HG03175 (cell line): ENCODE measurements at regions not wholly inside any gene's neighbourhood (a gene's known extent, or its start where the extent isn't known, plus 50 kb on each side); places are given as distances from the start of the nearest gene placed in this dataset.

ENCODE experiments used
- ATAC-seq: cut with Tn5 transposase; IDR thresholded peaks from one replicate; pipeline ENCODE4 v1.9.1; 2021; ENCODE audit warnings: mild to moderate bottlenecking, moderate library complexity; ENCODE audit not compliant: unreplicated experiment

DNA sequence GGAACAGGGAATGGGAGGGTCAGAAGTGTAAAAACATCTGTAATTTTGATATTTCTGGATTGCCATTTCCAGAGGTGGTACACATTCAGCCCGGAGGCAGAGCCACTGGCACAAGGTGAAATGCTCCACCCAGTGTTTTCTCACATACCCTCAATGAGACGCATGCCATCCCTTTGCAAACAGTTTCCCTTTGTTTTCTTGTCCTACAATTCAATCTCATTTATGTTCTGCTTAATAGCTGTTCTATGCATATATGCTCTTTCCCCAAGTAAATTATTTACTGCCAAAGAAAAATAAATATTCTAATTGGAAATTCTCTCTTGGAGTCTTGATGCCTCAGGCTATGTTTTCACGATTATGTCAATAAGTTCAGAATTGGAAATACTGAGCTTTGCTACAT is 369.7 kb upstream of the AKR1E2 start:
- ATAC-seq = no peak

DNA sequence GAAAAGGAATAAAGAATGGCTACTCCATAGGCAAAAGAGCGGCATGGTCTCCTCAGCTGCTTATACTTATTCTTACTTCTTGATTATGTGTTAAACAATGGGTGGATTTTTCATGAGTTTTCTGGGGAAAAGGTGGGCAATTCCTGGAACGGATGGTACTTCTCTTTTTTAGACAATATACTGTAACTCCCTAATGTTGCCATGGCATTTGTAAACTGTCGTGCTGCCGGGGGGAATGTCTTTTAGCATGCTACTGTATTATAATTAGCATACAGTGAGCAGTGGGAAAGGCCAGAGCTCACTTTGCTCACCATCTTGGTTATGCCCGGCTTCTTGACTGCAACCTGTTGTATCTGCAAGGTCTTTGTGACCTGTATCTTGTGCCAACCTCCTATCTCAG is 372.1 kb upstream of the AKR1E2 start:
- no peak for ATAC-seq

DNA sequence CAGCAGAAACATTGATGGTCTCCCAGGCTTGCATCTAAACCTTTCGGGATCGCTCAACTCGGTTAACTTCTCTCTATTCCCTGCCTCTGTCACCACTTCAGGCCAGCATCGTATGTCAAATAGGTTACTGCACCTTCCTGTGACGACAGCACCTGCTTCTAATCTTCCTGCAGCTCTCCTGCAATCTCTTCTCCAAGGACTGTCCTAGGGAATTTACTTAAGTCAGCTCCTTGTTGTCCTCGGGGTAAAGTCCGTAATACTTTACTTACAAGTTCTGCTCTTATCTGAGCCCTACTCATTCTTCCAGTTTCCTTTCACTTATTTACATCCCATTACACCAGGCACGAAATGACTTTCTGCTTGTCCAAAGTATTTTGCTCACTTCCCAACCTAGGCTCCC is 372.7 kb upstream of the AKR1E2 start:
- ATAC-seq = no peak

DNA sequence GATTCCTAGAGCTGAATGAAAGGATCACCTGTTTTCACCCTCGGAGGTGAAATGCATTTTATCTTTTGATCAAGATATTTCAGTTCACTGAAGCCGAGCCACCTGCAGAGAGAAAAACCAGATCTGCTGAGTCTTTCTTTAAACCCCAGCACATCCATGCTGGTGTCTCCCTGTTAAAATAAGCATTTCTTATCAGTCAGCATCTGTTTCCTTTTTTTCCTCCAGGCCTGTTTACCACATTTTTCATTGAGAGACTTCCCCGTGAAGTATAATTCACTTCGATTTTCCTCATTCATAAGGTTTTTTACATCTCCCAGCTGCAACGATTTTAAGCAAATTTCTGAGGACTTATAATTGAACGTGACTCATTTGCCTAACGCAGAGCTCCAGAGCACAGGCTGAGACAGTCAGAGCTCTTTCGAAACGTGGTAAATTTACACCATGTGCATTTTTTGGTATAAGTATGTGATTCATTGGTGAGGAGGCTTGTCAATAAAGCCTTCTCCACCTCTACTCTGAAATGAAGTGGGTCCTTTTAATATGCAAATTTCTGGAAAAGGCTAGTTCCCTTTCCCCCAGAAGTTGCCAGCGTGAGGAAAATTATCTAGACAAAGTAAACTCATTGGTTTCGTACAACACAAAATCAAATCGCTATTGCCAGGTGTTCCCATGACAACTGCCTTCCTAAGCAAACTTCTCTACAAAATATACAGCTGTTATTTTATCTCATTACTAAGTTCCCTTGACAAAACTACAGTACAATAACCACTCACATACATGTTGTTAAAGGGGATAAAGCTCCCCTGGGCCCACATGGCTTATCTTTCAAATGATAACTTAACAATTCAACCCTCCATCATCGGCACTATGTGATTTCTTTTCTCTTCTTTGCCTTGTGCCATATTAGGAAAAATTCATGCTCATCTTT is 374.8 kb upstream of the AKR1E2 start:
- ATAC-seq = no peak

DNA sequence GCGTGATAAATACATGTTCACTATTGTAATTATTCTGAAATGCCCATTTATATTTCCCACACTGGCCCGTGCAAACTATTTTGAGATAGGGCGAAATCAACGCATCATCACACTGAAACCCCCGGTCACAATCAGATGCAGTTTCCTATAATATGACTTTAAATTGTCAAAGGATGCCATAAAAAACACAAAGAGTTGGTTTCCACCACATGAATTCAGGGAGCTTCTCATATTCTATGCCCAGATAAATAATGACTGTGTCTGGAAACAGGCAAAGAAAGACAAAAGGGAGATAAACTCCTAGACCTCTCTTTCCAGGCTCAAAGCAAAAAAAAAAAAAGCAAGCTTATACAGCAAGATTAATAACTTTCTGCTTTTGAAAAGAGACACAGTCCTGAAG is 375.8 kb upstream of the AKR1E2 start:
- no peak for ATAC-seq

DNA sequence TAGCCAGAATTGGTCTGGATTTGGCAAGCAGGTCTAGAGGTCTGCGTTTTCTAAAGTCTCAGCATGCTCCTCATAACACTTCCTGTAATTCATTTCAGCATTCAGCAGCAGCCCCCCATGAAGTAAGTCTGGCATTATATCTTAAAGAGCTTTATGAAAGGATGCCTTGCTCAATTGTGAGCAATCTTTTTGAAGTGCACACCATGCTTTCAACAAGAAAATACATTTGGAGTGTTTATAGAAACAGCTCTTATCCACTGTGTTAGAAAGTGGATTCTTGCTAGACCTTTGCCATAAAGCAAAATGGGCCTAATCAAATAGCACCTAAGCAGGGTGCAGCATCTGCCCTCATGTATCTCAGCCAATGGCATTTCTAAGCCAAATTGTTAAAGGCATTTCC is 378.0 kb upstream of the AKR1E2 start:
- ATAC-seq = no peak

DNA sequence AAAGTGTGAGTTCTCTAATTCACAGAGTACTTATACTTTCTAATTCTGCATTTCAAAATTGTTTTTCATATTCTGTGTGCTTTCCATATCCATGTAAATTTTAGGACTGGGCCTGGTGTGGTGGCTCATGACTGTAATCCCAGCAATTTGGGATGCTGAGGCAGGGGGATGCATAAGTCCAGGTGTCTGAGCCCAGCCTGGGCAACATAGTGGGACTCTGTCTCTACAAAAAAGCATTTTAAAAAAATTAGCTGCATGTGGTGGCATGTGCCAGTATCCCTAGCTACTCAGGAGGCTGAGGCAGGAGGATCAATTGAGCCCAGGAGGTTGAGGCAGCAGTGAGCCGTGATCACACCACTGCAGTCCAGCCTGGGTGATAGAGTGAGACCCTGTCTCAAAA is 382.6 kb upstream of the AKR1E2 start:
- ATAC-seq = no peak

DNA sequence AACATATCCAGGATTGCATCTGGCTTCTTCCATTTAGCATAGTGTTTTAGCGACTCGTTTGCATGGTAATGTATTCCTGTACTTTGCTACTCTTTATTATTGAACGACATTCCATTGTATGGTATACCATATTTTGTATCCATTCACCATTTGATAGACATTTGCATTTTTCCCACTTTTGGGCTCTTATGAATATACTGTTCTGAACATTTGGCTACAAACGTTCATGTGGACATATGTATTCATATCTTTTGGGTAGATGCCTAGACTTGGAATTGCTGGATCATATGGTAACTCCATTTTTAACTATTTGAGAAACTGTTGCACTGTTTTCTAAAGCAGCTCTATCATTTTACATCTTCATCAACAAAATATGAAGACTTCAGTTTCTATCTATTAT is 383.7 kb upstream of the AKR1E2 start:
- no peak for ATAC-seq

DNA sequence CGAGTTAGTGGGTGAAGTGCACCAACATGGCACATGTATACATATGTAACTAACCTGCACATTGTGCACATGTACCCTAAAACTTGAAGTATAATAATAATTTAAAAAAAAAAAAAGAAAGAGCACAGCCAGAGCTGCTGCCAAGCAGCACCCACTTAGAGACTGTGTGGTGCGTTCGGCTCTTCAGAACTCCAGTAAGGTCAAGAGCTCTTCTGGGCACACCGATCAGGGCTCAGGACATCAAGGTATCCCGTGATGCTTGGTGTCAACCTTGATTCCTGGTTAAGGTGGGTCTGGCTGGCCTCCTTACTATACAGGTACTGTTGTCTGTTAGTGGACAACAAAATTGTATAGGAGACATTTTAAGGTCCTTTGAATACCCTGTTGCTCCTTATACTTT is 385.7 kb upstream of the AKR1E2 start:
- no peak for ATAC-seq

DNA sequence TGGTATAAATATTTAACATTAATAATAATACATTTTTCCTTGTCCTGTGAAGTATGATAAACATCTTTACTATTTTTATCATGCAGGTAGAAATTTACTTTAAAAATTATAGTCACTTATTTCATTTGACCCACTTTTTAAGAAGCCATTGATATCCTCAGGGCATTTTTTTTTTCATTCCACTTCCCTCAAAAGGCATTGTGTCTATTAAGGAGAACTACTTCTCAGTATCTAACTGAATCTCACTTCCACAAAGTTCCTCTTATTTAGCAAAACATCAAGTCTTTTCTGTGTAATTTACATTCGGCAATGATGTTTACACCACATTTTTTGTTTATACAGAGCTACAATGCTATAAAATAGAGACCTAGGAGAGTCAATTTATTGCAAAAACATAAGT is 388.2 kb upstream of the AKR1E2 start:
- ATAC-seq = no peak

DNA sequence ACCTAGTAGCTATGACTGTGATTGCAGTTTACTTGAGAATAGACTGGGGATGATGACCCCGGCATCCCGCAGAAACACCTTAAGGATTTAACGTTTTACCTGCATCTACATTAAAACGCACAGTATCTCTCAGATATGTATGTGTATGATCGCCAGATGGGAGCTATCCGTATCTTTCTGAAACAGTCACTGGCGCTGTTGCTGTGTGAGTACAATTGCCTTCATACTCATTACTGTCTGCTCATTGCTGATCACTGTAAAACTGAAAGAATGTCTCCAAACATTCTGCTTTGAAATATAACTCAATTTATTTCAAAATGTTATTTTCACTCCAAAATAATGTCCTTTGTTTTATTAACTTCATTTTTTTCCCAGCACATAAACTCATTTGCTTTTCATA is 388.9 kb upstream of the AKR1E2 start:
- ATAC-seq = no peak

DNA sequence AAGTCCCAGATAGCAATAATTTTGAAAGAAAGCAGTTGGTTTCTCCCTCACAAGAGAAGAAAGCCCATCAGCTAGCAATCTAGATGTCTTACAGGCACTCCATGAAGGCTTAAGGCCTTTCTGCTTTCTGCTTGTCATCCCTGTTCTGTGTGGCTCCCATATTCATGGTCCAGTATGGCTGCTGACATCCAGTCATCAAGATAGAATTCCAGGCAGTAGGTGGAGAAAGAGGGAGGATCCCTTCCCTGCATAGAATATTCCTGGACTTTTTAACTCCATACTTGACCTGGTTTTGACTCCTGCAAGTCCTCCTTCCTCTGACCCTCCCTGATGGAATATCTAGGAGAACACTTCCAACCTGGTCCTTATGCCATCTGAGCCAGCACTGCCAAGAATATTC is 389.9 kb upstream of the AKR1E2 start:
- ATAC-seq = no peak

DNA sequence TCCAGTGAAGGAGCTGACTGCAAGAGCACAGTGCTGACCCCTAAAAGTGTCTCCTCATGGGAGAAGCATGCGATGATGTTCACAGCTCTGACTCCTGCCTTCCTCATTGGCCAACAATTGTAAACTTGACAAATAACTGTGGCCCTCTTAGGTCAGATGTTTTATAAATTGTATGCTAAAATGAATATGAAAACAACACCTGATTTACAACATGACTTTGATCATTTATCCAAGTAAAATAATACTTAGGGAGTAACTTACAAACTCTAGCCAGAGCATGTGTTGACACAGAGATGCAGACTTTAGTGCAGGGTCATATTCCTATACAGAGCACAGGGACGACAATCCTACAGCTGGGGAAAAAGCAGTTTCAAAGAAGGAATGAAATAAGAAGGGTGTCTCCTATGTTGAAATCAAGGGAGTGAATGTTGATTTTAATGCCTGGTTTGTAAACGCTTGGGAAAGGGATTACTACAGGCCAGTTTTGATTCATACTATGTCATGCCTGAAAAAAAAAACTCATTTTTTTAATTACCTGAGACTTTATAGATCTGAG is 391.4 kb upstream of the AKR1E2 start:
- ATAC-seq = no peak

DNA sequence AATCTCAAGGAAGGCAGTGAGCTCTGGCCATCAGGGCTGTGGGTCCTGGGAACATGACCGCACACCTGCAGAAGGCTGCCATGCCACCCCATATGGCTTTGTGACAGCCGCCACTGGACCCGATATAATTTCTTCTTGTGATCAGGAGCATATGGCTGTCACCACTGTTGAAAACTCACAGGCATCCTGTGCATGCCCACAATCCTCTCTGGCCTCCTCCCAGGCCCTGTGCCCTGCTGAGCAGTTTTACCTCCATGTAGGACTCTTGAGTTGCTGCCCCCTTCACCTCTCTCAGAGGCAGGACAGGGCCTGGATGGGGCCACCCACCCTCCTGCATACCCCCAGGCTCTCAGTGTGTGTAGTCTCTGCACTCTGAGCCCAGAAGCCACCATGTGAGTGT is 391.9 kb upstream of the AKR1E2 start:
- ATAC-seq = no peak

DNA sequence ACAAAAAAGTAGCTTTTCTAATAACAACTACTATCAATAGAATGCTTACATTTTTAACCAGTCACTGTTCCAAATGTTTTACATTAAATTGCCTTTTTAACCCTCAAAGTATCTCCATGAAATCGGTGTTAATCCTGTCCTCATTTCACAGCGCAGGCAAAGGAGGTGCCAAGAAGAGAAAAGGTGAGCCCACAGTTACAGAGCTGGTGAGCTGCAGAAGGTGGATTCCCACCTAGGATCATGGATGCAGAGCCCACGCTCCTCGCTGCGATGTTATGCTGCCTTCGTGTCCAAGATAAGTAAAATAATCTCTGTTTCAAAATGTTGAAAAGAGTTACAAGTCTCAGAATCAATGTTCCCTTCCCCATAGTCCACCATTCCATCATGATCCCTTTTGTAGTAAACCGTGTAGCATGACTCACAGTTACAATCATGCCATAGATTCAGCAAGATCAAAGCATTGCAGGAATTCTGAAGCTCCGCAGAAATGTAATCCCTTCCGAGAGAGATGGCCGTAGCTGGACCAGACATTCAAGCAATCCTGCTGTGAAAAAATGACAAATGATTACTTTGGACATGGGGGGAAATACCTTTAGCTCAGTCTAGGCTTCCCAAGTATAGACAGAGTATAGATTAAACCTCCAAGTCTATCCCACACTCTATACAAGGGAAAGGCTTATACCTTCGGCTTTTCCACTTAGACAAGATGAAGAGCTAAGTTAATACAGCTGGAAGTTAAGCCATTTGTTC is 394.7 kb upstream of the AKR1E2 start:
- no peak for ATAC-seq

DNA sequence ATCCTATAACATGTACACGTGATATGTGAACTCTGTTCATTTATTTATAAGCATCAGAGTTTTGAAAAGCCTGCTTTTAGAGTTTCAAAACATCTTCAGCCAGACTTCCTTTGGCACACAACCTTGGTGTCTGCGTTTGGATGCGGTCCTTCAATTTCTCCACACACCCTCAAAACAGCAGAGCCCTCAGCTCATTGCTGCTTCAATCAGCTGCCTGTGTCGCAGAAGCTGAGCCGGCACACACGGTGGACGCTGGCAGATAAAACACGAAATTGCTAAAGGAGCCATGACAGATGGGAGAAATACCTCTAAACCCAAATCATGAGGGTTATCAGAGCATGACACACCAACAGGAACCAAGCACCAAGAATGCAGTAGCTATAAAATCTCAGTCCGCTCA is 396.4 kb upstream of the AKR1E2 start:
- no peak for ATAC-seq

DNA sequence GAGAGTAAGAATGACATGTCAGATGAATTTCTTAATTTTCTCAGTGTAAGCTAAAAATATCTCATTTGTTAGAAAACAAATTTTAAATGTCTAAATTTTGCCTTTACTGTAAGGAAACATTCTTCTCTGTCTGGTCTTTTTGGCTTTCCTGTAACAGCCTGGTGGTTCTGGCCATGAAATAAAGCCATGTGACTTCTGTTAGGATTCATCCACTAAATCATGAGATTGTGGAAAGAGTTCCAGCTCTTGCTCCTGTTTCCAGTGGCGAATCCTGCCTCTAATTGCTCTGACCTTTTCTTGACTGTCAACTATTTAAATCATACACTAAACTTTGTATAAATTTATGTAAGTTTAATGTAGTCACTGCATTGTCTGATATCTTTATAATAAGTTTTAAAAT is 398.5 kb upstream of the AKR1E2 start:
- no peak for ATAC-seq

DNA sequence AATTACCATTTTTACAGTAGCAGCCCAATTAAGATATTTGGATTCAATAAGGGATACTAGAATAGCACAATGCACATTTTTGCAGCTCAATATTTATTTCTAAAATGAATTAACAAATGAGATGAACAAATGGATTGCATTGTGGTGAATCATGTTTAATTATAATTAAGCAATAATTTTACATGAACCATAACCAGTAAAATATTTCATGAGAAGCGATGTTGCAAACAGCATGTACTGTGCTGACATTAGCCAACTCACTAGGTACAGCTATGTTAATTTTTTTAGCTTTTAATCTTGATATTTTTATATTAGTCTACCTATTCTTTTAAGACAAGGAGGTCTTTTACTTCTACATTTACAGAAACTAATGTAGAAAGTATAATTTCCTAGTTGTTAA is 399.1 kb upstream of the AKR1E2 start:
- ATAC-seq = no peak

DNA sequence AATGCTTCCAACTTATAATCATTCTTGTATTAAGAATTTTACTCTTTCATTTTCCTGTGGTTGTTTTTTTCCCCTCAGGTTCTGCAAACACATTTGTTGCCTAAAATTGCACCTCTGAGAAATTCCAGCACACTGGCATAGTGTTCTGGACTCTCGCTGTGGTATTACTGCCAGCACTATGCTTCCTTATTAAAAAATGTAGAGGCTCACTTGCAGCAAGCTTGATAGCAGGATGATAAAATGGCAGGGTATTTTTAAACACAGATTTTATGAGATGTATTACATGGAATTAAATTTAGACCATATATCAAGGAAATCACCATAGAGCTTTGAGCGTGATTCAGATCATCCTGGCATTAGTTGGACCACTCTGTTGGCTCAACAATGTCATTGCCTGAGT is 416.7 kb upstream of the AKR1E2 start:
- ATAC-seq = no peak

DNA sequence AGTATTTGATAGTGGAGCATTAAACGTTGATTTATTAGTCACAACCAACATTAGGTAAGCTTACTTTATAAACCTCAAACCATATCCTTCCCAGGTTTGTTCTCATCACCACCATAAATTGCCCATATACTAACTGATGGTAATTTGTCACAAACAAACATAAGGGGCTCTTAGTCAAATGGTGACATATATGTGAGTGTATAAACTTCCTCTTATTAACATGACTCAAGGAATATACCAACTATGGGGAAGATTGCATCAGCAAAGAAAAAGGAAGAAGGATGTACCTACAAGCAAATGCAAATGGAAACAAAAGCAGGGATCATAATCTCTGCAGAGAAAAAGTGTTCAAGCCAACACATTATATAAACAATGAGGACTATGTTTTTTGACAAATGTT is 418.2 kb upstream of the AKR1E2 start:
- no peak for ATAC-seq

DNA sequence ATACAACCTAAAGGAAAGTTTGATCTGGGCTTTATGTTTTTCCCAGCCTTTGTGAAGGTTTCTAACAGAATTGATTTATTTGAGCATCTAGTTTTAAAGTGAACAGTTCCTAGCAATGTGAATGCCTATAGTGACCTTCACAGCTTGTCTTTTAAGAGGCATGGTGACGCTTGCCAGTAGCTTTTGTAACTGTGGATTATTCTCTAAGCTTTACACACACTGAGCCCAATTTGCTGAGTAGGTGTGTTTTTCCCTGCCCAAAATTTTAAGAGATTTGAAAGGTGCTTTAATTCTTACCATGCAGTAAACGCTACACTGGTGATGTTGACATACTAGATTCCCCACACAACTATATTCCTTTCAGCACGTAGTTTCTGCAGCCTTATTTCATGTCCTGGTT is 420.2 kb upstream of the AKR1E2 start:
- no peak for ATAC-seq

DNA sequence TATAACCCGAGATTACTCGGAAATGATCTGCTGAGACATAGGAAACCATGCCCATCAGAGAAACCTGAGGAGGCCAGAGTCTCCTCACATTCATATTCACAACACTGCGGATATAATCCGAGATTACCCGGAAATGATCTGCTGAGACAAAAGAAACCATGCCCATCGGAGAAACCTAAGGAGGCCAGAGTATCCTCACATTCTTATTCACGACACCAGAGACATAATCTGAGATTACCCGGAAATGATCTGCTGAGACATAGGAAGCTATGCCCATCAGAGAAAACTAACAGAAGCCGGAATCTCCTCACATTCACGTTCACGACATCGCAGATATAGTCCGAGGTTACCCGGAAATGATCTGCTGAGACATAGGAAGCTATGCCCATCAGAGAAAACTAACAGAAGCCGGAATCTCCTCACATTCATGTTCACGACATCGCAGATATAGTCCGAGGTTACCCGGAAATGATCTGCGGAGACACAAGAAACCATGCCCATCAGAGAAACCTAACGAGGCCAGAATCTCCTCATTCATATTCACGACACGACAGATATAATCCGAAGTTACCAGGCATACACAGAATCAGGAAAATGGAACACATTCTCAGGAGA is 422.3 kb upstream of the AKR1E2 start:
- no peak for ATAC-seq
